ENCODE measurements at regions not wholly inside any gene's neighbourhood (a gene's known extent, or its start where the extent isn't known, plus 50 kb on each side); places are given as distances from the start of the nearest gene placed in this dataset.

- H3K27me3 ChIP-seq (ENCODE audit: insufficient read depth, low read length), result no peaks in the 10 kb centered on the region
- H3K4me3 ChIP-seq (ENCODE audit: low read depth, low read length), result no peak overlapping the region
- peak overlapping the region; percentile 7 for H2AFZ ChIP-seq (ENCODE audit: low read length, unreplicated experiment)
Observed at GRCh38 chr6:121657972-121658371, 222.5 kb downstream of the GJA1 start.

GRCh38 chr6:121660277-121660676, 224.8 kb downstream of the GJA1 start:
- no peaks in the 10 kb centered on the region for H3K79me2 ChIP-seq (ENCODE audit: control insufficient read depth, insufficient read depth, low read length, unreplicated experiment)
- H3K4me3 ChIP-seq (ENCODE audit: low read depth, low read length), result no peak overlapping the region
- peak overlapping the region; percentile 57 for H2AFZ ChIP-seq (ENCODE audit: low read length, unreplicated experiment)
- H3K4me1 ChIP-seq (ENCODE audit: control insufficient read depth, insufficient read depth, low read length, unreplicated experiment), result no peaks in the 10 kb centered on the region
- no peaks in the 10 kb centered on the region for H3K36me3 ChIP-seq (ENCODE audit: insufficient read depth, low read length)
- no peaks in the 10 kb centered on the region for H3K27me3 ChIP-seq (ENCODE audit: insufficient read depth, low read length)
- H3K27ac ChIP-seq (ENCODE audit: low read depth, low read length), result no peak overlapping the region

More at GRCh38 chr6:121657972-121658371, 222.5 kb downstream of the GJA1 start:
- Histone ChIP-seq H3K27ac (ENCODE audit: low read depth, low read length) (no peak overlapping the region), H3K79me2 (ENCODE audit: control insufficient read depth, insufficient read depth, low read length, unreplicated experiment) (no peaks in the 10 kb centered on the region), H3K4me1 (ENCODE audit: control insufficient read depth, insufficient read depth, low read length, unreplicated experiment) (peaks cover 7% of the 10 kb centered on the region), H3K36me3 (ENCODE audit: insufficient read depth, low read length) (no peaks in the 10 kb centered on the region)

GRCh38 chr6:121663292-121663810, 227.9 kb downstream of the GJA1 start:
- Histone ChIP-seq H3K4me3 (ENCODE audit: low read depth, low read length) (no peak overlapping the region), H3K27me3 (ENCODE audit: insufficient read depth, low read length) (no peaks in the 10 kb centered on the region), H2AFZ (ENCODE audit: low read length, unreplicated experiment) (no peak overlapping the region), H3K36me3 (ENCODE audit: insufficient read depth, low read length) (no peaks in the 10 kb centered on the region), H3K79me2 (ENCODE audit: control insufficient read depth, insufficient read depth, low read length, unreplicated experiment) (no peaks in the 10 kb centered on the region), H3K4me1 (ENCODE audit: control insufficient read depth, insufficient read depth, low read length, unreplicated experiment) (peaks cover 21% of the 10 kb centered on the region), H3K27ac (ENCODE audit: low read depth, low read length) (no peak overlapping the region)

- Histone ChIP-seq H3K4me1 (ENCODE audit: control insufficient read depth, insufficient read depth, low read length, unreplicated experiment) (peaks cover 29% of the 10 kb centered on the region), H3K27me3 (ENCODE audit: insufficient read depth, low read length) (no peaks in the 10 kb centered on the region), H3K4me3 (ENCODE audit: low read depth, low read length) (no peak overlapping the region), H2AFZ (ENCODE audit: low read length, unreplicated experiment) (no peak overlapping the region), H3K27ac (ENCODE audit: low read depth, low read length) (no peak overlapping the region), H3K79me2 (ENCODE audit: control insufficient read depth, insufficient read depth, low read length, unreplicated experiment) (no peaks in the 10 kb centered on the region), H3K36me3 (ENCODE audit: insufficient read depth, low read length) (no peaks in the 10 kb centered on the region)
Observed at GRCh38 chr6:121664158-121664557, 228.7 kb downstream of the GJA1 start.

GRCh38 chr6:121666814-121667213, 231.4 kb downstream of the GJA1 start:
- Histone ChIP-seq H2AFZ (ENCODE audit: low read length, unreplicated experiment) (no peak overlapping the region), H3K4me1 (ENCODE audit: control insufficient read depth, insufficient read depth, low read length, unreplicated experiment) (peaks cover 37% of the 10 kb centered on the region), H3K36me3 (ENCODE audit: insufficient read depth, low read length) (no peaks in the 10 kb centered on the region), H3K79me2 (ENCODE audit: control insufficient read depth, insufficient read depth, low read length, unreplicated experiment) (no peaks in the 10 kb centered on the region), H3K27me3 (ENCODE audit: insufficient read depth, low read length) (no peaks in the 10 kb centered on the region), H3K27ac (ENCODE audit: low read depth, low read length) (peak overlapping the region; percentile 23), H3K4me3 (ENCODE audit: low read depth, low read length) (peak overlapping the region; percentile 0; the same call in 1 of the 2 replicates)

GRCh38 chr6:121668259-121668658, 232.8 kb downstream of the GJA1 start:
- Histone ChIP-seq H3K27me3 (ENCODE audit: insufficient read depth, low read length) (no peaks in the 10 kb centered on the region), H2AFZ (ENCODE audit: low read length, unreplicated experiment) (no peak overlapping the region), H3K79me2 (ENCODE audit: control insufficient read depth, insufficient read depth, low read length, unreplicated experiment) (no peaks in the 10 kb centered on the region), H3K4me3 (ENCODE audit: low read depth, low read length) (no peak overlapping the region), H3K4me1 (ENCODE audit: control insufficient read depth, insufficient read depth, low read length, unreplicated experiment) (peaks cover 37% of the 10 kb centered on the region), H3K36me3 (ENCODE audit: insufficient read depth, low read length) (no peaks in the 10 kb centered on the region), H3K27ac (ENCODE audit: low read depth, low read length) (peak overlapping the region; percentile 23)

- H3K79me2 ChIP-seq (ENCODE audit: control insufficient read depth, insufficient read depth, low read length, unreplicated experiment), result no peaks in the 10 kb centered on the region
Observed at GRCh38 chr6:121670511-121670910, 235.1 kb downstream of the GJA1 start.

GRCh38 chr6:121677571-121677970, 242.1 kb downstream of the GJA1 start:
- Histone ChIP-seq H3K4me1 (ENCODE audit: control insufficient read depth, insufficient read depth, low read length, unreplicated experiment) (no peaks in the 10 kb centered on the region), H3K27ac (ENCODE audit: low read depth, low read length) (no peak overlapping the region), H2AFZ (ENCODE audit: low read length, unreplicated experiment) (no peak overlapping the region), H3K36me3 (ENCODE audit: insufficient read depth, low read length) (no peaks in the 10 kb centered on the region), H3K4me3 (ENCODE audit: low read depth, low read length) (no peak overlapping the region), H3K79me2 (ENCODE audit: control insufficient read depth, insufficient read depth, low read length, unreplicated experiment) (no peaks in the 10 kb centered on the region), H3K27me3 (ENCODE audit: insufficient read depth, low read length) (no peaks in the 10 kb centered on the region)

More at GRCh38 chr6:121670511-121670910, 235.1 kb downstream of the GJA1 start:
- no peak overlapping the region for H2AFZ ChIP-seq (ENCODE audit: low read length, unreplicated experiment)
- H3K36me3 ChIP-seq (ENCODE audit: insufficient read depth, low read length), result no peaks in the 10 kb centered on the region
- no peak overlapping the region for H3K4me3 ChIP-seq (ENCODE audit: low read depth, low read length)
- no peak overlapping the region; the same call in 1 of the 2 replicates for H3K27ac ChIP-seq (ENCODE audit: low read depth, low read length)
- no peaks in the 10 kb centered on the region for H3K27me3 ChIP-seq (ENCODE audit: insufficient read depth, low read length)
- peaks cover 37% of the 10 kb centered on the region for H3K4me1 ChIP-seq (ENCODE audit: control insufficient read depth, insufficient read depth, low read length, unreplicated experiment)

- H3K79me2 ChIP-seq (ENCODE audit: control insufficient read depth, insufficient read depth, low read length, unreplicated experiment), result no peaks in the 10 kb centered on the region
- H3K4me3 ChIP-seq (ENCODE audit: low read depth, low read length), result no peak overlapping the region
- H3K36me3 ChIP-seq (ENCODE audit: insufficient read depth, low read length), result no peaks in the 10 kb centered on the region
- H3K27me3 ChIP-seq (ENCODE audit: insufficient read depth, low read length), result no peaks in the 10 kb centered on the region
- H2AFZ ChIP-seq (ENCODE audit: low read length, unreplicated experiment), result no peak overlapping the region
- no peak overlapping the region for H3K27ac ChIP-seq (ENCODE audit: low read depth, low read length)
- H3K4me1 ChIP-seq (ENCODE audit: control insufficient read depth, insufficient read depth, low read length, unreplicated experiment), result no peaks in the 10 kb centered on the region
Observed at GRCh38 chr6:121678245-121678644, 242.8 kb downstream of the GJA1 start.

- Histone ChIP-seq H3K27ac (ENCODE audit: low read depth, low read length) (no peak overlapping the region), H3K36me3 (ENCODE audit: insufficient read depth, low read length) (no peaks in the 10 kb centered on the region), H2AFZ (ENCODE audit: low read length, unreplicated experiment) (no peak overlapping the region)
Observed at GRCh38 chr6:121680058-121680457, 244.6 kb downstream of the GJA1 start.

GRCh38 chr6:121682666-121683065, 247.2 kb downstream of the GJA1 start:
- Histone ChIP-seq H3K27me3 (ENCODE audit: insufficient read depth, low read length) (no peaks in the 10 kb centered on the region), H3K36me3 (ENCODE audit: insufficient read depth, low read length) (no peaks in the 10 kb centered on the region), H2AFZ (ENCODE audit: low read length, unreplicated experiment) (no peak overlapping the region), H3K4me1 (ENCODE audit: control insufficient read depth, insufficient read depth, low read length, unreplicated experiment) (no peaks in the 10 kb centered on the region), H3K79me2 (ENCODE audit: control insufficient read depth, insufficient read depth, low read length, unreplicated experiment) (no peaks in the 10 kb centered on the region), H3K4me3 (ENCODE audit: low read depth, low read length) (no peak overlapping the region), H3K27ac (ENCODE audit: low read depth, low read length) (no peak overlapping the region)

More at GRCh38 chr6:121680058-121680457, 244.6 kb downstream of the GJA1 start:
- H3K4me3 ChIP-seq (ENCODE audit: low read depth, low read length), result no peak overlapping the region
- no peaks in the 10 kb centered on the region for H3K27me3 ChIP-seq (ENCODE audit: insufficient read depth, low read length)
- H3K79me2 ChIP-seq (ENCODE audit: control insufficient read depth, insufficient read depth, low read length, unreplicated experiment), result no peaks in the 10 kb centered on the region
- H3K4me1 ChIP-seq (ENCODE audit: control insufficient read depth, insufficient read depth, low read length, unreplicated experiment), result no peaks in the 10 kb centered on the region
